ENCODE measurements at regions not wholly inside any gene's neighbourhood (a gene's known extent, or its start where the extent isn't known, plus 50 kb on each side); places are given as distances from the start of the nearest gene placed in this dataset.

DNA sequence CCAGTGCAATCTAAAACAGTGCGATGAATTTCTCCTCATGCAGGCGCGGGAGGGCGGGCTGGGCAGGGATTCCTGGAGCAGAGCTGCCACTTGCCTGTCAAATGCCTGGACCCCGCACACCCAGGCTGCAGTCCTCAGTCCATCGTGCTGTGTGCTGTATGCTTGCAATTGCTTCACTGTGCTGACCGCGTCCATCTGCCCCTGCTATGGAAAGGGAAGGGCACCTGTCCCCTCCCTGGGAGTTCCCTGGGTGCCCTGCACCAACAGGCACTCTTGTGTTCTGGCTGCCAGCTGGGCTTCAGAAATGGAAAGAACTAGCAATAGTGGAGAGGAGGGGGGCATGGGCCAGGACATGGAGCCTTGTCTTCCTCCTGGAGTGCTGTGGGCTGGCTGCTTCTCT is 185.4 kb upstream of the B3GAT1 start (continued):
- no peak for TF ChIP-seq AEBP2 (tag by site-specific recombination; IDR thresholded peaks at IDR 0.05; ENCODE audit: borderline replicate concordance)
- TF ChIP-seq ZNF521 (tag by site-specific recombination; IDR thresholded peaks at IDR 0.05): no peak
- no peak for TF ChIP-seq KLF7 (tag by site-specific recombination; IDR thresholded peaks at IDR 0.05; ENCODE audit: borderline replicate concordance)
- no peak for TF ChIP-seq SETDB1 (IDR thresholded peaks at IDR 0.05; ENCODE audit: insufficient read length, low read length)
- no peak for TF ChIP-seq ZNF624 (tag by site-specific recombination; IDR thresholded peaks at IDR 0.05)
- TF ChIP-seq ZNF24 (tag by site-specific recombination; IDR thresholded peaks at IDR 0.05): no peak
- no peak for TF ChIP-seq ZNF692 (tag by site-specific recombination; IDR thresholded peaks at IDR 0.05)
- no peak for TF ChIP-seq ZNF211 (tag by site-specific recombination; IDR thresholded peaks at IDR 0.05; ENCODE audit: low read depth)
- TF ChIP-seq ZBTB17 (tag by site-specific recombination; IDR thresholded peaks at IDR 0.05): no peak

GRCh38 chr11:134596404-134596803 is 184.4 kb upstream of the B3GAT1 start:
- Histone ChIP-seq H3K36me3 (ENCODE audit: control insufficient read depth in 2 of 2, insufficient read depth in 1 of 2, low read length in 2 of 2) (no peaks in the 10 kb centered on the region), H3K4me3 (ENCODE audit: low read depth, low read length) (no peak overlapping the region), H3K9me3 (ENCODE audit: control insufficient read depth, insufficient read depth, low read depth, low read length) (no peaks in the 10 kb centered on the region), H3K4me1 (ENCODE audit: control insufficient read depth, insufficient read depth, low read length) (no peaks in the 10 kb centered on the region), H3K27ac (ENCODE audit: extremely low read depth, low read depth, low read length) (no peak overlapping the region)
- POLR2A ChIA-PET: no interaction called here
- CTCF ChIA-PET: interaction anchor here (1.1 kb wide), 1 partner anchor 479 kb away, joined by 4 read pairs; no protein-coding TSS in a partner anchor
- TF ChIP-seq ZNF843 (tag by site-specific recombination; IDR thresholded peaks at IDR 0.05) (no peak), ZNF580 (tag by site-specific recombination; IDR thresholded peaks at IDR 0.05) (no peak), AEBP2 (tag by site-specific recombination; IDR thresholded peaks at IDR 0.05; ENCODE audit: borderline replicate concordance) (no peak), ZNF280C (tag by site-specific recombination; IDR thresholded peaks at IDR 0.05) (no peak), ZNF670 (tag by site-specific recombination; IDR thresholded peaks at IDR 0.05; ENCODE audit: low read depth) (no peak), YY1 (tag by site-specific recombination; IDR thresholded peaks at IDR 0.05) (no peak), ZNF155 (tag by site-specific recombination; IDR thresholded peaks at IDR 0.05) (no peak), ZNF169 (tag by site-specific recombination; IDR thresholded peaks at IDR 0.05) (no peak), KLF10 (tag by site-specific recombination; IDR thresholded peaks at IDR 0.05) (no peak), ZSCAN30 (tag by site-specific recombination; IDR thresholded peaks at IDR 0.05) (no peak), ZNF529 (tag by site-specific recombination; IDR thresholded peaks at IDR 0.05; ENCODE audit: insufficient replicate concordance) (no peak), GFI1B (tag by site-specific recombination; IDR thresholded peaks at IDR 0.05) (no peak), ZNF121 (tag by site-specific recombination; IDR thresholded peaks at IDR 0.05) (no peak), ZNF707 (tag by site-specific recombination; IDR thresholded peaks at IDR 0.05) (no peak), SP2 (tag by site-specific recombination; IDR thresholded peaks at IDR 0.05) (no peak)
- TF ChIP-seq, protein P1, sequence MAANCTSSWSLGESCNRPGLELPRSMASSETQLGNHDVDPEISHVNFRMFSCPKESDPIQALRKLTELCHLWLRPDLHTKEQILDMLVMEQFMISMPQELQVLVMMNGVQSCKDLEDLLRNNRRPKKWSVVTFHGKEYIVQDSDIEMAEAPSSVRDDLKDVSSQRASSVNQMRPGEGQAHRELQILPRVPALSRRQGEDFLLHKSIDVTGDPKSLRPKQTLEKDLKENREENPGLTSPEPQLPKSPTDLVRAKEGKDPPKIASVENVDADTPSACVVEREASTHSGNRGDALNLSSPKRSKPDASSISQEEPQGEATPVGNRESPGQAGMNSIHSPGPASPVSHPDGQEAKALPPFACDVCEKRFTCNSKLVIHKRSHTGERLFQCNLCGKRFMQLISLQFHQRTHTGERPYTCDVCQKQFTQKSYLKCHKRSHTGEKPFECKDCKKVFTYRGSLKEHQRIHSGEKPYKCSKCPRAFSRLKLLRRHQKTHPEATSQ (tag by site-specific recombination; IDR thresholded peaks at IDR 0.05): no peak

Data from HEK293 (cell line).